NCI-H187 treated with DMSO at 0.1 percent for 48 hours (cell line): ENCODE measurements at regions not wholly inside any gene's neighbourhood (a gene's known extent, or its start where the extent isn't known, plus 50 kb on each side); places are given as distances from the start of the nearest gene placed in this dataset.

Experiments
- DNase-seq: peaks from one replicate; lab custom pipeline; 2025; lab: John Stamatoyannopoulos, UW

- no peak for DNase-seq
Measured at GRCh38 chr6:167515873-167516507, 191.1 kb downstream of the TTLL2 start.

- no peak for DNase-seq
Measured at GRCh38 chr6:167517254-167517916, 192.5 kb downstream of the TTLL2 start.

GRCh38 chr6:167523426-167523825, 198.5 kb downstream of the TTLL2 start:
- DNase-seq = no peak

DNA sequence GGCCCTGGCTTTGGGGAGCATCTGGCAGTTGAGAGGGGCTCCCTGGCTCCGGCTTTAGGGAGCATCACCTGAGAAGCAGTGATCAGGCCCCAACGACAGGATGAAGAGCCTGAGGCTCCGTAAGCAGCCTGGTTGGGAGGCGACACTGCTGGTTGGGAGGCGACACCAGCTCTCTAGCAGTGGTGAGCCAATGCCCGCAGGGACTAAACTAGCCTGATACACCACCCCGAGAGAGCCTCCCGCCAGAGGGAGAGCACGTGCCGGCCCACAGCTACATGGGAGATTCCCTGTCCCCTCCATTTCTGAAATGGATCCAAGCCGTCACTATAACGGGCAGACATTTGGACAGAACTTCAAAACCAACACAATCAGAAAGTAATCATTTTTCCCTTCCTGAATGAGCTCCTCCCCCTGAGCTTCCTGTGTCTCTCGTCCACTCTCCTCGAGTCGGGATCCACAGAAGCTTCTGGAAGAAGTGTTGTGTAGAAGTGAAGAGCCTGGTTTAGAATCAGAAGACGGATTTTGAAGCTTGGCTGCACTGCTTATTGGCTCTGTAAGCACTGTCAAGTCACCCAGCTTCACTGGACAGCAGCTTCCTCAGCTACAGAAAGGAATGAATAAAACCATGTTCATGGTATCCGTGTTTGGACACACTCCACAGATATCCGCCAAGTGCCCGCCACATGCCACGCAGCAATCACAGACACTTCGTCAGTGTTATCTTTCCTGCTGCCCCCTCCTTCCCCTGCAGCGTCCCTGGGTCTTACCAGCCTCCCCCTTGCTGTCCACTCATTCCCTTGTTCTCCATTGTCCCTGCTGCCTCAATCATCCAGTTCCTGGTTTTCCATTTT, 199.6 kb downstream of the TTLL2 start:
- DNase-seq = no peak

DNA sequence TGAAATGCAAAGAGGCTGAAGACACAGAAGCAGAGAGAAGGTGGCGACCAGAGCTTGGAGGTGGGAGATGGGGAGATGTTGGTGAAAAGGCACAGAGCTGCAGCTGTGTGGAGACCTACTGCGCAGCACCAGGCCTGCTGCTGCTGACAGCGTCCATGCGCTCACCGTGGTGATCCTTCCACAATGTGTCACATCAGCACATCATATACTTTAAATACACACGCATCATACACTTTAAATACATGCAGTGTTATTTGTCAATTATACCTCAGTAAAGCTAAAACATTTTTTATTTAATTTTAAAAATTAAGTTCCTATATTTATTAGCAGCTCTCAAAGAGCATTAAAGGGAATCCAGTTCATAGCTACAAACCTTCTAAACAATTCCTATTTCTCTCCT, 200.9 kb downstream of the TTLL2 start:
- DNase-seq = no peak

DNA sequence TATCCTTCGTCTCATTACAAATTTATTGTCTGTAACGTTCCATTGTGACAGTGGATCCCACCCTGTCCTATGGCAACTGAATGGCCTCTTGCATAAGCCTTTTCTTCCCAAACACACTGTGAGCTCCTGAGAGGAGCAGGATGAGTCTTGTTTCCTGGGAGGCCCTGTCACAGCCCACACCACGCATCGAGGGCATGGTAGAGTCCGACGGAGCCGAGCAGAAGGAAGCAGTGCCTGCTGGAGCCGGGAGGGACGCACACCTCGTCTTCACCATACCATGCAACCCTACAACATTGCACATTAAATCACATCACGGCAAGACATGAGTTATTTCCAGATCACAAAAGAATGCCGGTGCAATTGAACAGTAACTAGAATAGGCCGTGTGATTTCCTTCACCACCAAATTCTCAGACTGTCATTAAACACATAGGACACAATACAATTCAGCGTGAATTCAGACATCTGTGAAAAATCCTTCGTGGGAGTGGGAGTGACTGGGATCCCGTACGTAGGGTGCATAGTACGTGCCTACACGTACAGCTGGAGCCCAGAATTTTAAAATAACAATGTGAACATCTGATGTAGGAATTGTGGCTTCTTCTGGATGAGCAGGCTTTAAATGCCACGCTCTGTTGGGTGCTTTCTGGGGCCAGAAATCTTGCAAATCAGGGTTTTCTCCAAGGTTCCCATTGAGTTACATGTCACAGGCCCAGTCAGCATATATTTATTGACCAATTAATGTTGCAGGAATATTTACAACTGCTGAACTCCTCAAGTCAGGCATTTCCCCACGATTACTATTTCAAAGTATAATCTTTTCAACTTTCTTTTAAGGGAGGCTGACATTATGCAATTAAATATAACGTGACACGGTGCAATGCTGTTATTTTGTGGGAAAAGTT, 201.8 kb downstream of the TTLL2 start:
- DNase-seq = no peak

- DNase-seq = no peak
Measured at GRCh38 chr6:167528239-167528638, 203.4 kb downstream of the TTLL2 start.

- no peak for DNase-seq
Measured at GRCh38 chr6:167528976-167529375, 204.1 kb downstream of the TTLL2 start.

DNA sequence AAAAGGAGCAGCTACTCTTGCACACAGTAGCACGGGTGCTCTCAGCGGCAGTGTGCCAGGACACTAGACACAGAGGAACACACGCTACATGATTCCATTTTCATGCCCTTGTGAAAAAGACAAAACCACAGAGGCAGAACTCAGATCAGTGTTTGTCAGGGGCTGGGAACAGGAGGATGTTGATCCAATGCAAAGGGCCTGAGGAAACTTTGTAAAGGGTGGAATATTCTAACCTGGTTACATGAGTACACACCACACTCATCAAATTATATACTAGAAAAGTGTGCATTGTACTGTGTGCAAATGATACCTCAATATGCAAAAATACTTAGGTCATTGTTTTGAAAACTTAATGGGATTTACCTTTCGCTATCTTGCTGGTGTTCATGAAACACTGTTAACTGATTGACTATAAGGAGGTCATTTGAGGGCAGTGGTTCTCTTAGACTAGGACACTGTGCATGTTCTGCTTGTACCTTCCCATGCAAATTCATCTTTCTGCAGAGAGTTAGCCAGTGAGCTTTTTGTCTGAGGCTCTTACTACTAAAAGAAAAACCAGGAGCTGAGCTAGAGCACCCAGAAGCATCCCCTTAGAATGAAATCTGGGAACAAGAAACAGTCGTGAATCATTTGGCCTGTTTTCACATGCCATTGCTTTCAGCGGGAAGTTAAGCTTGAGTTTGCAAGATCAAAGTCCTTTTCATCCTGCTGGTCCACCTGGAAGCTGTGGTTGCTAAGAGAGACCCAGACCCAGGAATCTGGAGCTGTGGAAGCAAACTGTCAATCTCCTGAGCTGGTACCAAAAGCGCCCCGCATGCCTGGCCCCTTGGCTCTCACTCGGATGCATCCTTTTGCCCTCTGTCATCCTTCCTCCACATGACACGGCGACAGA, 204.8 kb downstream of the TTLL2 start:
- no peak for DNase-seq

DNA sequence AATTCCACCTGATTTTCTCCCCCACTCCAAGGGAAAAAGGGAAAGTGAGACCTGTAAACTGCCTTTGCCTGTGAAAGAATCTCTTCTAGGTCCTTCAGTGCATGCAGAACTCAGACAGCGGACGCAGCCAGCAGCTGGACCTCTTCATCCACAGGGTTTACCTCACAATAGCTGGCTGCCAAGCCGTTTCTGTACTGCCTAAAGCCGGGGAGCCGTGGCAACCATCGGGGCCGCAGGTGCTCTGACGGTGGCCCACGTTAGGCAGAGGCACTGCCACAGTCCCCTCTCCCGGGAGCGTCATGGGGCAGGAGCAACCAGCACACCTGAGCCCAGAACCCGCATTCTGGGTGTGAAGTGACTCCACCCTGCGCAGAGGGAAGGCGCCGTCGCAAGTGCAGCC, 206.1 kb downstream of the TTLL2 start:
- DNase-seq = no peak

GRCh38 chr6:167532410-167533288, 207.8 kb downstream of the TTLL2 start:
- DNase-seq = peak; percentile 85

DNA sequence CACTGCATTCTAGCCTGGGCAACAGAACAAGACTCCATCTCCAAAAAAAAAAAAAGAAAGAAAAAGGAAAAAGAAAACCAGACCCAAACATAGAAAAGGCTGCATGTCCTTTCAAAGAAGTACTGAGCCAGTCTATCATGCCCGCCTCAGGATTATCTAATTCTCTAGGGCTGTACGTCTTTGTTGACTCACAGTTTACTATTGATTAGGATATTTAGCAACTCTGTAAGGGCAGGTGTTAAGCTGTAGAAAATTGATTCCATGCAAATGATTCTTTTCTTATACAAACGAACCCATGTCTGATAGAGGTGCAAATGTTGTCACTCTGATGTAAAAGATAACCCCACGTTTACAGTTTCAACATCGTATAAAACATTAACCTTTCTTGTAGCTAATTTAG, 209.0 kb downstream of the TTLL2 start:
- DNase-seq = no peak

DNA sequence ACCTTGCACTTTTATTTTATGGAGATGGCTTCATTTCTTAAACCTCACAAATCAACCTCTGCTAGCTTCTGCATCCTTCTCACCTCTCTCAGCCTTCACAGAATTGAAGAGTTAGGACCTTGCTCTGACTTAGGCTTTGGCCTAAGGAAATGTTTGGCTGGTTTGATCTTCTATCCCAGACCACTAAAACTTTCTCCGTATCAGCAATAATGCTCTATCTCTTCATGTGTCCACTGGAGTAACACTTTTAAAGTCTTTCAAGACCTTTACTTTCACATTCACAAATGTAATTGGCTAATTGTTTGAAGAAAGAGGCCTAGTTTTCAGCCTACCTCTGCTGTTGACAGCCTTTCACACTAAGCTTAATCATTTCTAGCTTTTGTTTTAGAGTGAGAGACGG, 212.9 kb downstream of the TTLL2 start:
- DNase-seq = no peak

- DNase-seq = no peak
Measured at GRCh38 chr6:167538746-167539145, 213.9 kb downstream of the TTLL2 start.

- no peak for DNase-seq
Measured at GRCh38 chr6:167540796-167541195, 215.9 kb downstream of the TTLL2 start.

DNA sequence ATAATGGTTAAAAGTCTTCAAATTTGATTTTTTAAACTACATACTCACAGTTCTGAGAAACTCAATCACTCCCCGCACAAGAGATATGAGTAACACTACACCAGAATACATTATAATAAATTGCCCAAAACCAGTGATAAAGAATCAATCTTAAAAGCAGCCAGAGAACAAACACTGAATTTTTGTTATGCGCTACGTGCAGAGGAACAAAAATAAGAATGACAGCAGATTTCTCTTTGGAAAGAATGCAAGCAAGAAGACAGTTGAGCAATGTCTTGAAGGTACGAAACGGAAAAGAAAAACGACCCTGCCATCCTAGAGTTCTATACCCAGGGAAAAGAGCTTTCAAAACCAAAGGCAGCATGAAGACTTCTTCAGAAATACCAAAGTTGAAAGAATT, 216.7 kb downstream of the TTLL2 start:
- DNase-seq = no peak

DNA sequence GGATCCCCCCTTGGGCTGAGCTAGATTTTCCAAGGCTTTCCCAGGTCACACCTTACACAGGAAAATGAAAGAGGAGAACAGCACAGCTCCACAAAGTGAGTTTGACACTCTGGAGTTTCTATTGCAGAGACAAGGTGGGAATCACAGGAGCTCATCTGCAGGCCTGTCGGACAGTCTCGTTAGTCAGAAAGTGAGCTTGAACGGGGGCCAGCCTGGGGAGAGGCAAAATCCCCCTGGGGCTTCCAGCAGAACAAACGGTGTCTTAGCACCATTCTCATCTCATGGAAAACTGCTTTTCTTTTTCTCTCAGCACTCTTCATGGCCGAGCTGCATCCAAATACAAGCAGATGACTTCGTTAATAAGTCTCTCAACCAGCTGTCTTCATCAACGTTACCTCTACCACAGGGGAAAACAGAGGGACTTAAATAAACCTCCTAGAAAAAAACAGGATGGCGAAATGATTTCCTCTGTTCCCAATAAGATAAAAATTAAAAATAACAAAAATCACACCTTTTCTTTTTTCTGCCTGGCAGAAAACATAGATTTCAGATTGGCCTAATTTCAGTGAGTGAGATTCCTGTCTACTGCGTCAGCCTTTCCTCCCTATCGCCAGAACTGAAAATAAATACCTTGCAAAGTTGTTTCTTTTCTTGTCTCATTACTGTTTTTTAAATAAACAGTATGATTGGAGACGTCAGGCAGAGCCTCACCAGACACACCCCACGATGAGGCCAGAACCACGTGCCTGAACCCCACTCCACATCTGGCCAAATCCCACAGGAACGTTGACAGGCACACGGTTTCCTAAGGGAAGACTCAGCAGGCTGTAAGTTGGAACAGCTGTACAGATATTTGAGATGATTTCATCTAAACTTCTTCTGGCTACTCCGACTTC, 219.0 kb downstream of the TTLL2 start:
- DNase-seq = no peak

DNA sequence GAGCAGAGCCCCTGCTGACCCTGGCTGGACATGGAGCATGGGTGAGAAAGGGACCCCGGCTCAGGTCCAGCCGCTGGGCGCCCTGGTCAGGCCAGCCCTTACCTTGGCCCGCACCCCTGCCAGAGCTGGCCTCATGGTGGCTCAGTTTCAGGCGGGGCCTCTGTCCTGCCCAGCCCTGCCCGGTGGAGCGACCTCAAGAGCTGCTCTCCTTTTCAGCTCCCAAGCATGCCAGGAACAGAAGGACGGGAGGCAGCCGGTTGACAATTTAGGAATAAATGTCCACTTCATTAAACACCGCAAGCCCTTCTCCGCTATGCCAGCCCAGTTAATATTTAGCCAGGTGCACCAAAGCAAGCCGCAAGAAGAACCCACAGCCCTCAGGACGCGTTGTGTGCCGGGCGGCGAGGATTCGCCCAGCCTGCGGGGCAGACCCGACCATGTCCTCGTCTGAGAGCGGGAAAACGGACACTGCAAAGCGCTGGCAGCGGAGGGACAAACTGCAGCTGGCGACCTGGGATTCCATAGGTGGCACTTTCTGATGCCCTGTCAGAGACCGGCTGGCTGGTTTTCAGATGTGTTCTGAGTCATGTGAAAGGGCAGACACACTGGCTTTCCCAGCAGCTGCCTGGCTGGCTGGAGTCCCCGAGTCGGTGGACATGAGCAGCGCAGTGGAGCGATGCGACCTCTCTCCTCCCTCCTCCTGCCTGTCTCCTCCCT, 221.9 kb downstream of the TTLL2 start:
- DNase-seq = no peak
